ENCODE measurements at regions not wholly inside any gene's neighbourhood (a gene's known extent, or its start where the extent isn't known, plus 50 kb on each side); places are given as distances from the start of the nearest gene placed in this dataset.

GRCh38 chr4:36990128-36990872, 254.2 kb upstream of the NWD2 start:
- TF ChIP-seq CTCF (IDR thresholded peaks at IDR 0.05; ENCODE audit: poor library complexity, severe bottlenecking) (no peak), EZH2 (IDR thresholded peaks at IDR 0.05; ENCODE audit: borderline replicate concordance, insufficient read depth, low read length, poor library complexity, severe bottlenecking) (no peak), RAD21 (conservative IDR thresholded peaks at IDR 0.05) (no peak), POLR2AphosphoS5 (IDR thresholded peaks at IDR 0.05) (no peak)

Data from neural cell (in vitro differentiated cells).